ENCODE measurements at regions not wholly inside any gene's neighbourhood (a gene's known extent, or its start where the extent isn't known, plus 50 kb on each side); places are given as distances from the start of the nearest gene placed in this dataset.

DNA sequence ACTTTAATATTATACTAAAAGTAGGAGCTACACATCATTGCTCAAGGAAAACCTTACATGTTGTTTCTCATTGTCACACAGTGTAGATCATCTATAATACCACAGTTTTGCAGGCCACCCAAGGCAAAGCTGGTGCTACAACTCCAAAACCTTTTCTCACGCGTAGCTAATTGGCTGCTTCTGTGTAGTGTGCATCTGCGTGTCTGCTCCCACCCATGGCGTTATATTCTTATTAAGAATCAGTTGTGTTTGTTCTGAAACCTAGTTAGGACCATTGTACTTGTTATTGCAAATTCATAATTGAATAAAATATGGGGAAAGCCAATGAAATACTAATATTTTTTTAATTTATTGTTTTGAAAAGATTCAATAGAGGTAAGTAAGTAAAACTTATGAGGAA, 83.9 kb downstream of the RBM43 start:
- TF ChIP-seq, protein P1, sequence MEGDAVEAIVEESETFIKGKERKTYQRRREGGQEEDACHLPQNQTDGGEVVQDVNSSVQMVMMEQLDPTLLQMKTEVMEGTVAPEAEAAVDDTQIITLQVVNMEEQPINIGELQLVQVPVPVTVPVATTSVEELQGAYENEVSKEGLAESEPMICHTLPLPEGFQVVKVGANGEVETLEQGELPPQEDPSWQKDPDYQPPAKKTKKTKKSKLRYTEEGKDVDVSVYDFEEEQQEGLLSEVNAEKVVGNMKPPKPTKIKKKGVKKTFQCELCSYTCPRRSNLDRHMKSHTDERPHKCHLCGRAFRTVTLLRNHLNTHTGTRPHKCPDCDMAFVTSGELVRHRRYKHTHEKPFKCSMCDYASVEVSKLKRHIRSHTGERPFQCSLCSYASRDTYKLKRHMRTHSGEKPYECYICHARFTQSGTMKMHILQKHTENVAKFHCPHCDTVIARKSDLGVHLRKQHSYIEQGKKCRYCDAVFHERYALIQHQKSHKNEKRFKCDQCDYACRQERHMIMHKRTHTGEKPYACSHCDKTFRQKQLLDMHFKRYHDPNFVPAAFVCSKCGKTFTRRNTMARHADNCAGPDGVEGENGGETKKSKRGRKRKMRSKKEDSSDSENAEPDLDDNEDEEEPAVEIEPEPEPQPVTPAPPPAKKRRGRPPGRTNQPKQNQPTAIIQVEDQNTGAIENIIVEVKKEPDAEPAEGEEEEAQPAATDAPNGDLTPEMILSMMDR (IDR thresholded peaks at IDR 0.05): no peak
- TF ChIP-seq POLR2A (IDR thresholded peaks at IDR 0.05): no peak
